Femur (tissue), 1 donor: ENCODE measurements at regions not wholly inside any gene's neighbourhood (a gene's known extent, or its start where the extent isn't known, plus 50 kb on each side); places are given as distances from the start of the nearest gene placed in this dataset.
"Not testable (repeated sequence)": the region's sequence is repeated elsewhere in the genome, so short reads cannot be mapped to it uniquely, and the experiment has no call there.

Source experiments
- DNase-seq: peaks from one replicate; pipeline ENCODE4 v3.0.0-alpha.2; 2017

DNA sequence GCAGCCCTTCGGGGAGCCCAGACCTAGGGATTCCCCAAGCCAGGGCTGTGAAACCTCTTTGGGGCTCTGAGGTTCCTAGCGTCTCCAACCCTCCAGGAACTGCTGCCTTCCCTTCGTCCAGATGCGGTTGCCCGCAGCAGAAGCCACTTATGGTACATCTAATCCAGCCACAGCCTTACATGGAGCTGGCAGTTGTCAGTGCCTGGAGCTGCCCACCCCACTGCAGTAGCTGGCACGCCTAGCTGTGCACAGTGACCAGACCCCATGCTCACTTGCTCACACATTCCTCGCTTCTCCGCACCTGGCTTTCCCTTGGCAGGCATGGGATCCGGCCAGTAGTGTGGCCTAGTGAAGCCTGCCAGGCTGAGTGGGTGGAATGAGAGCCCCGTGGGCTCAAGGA, 547.6 kb downstream of the TBC1D32 start:
- DNase-seq, result no peak

DNA sequence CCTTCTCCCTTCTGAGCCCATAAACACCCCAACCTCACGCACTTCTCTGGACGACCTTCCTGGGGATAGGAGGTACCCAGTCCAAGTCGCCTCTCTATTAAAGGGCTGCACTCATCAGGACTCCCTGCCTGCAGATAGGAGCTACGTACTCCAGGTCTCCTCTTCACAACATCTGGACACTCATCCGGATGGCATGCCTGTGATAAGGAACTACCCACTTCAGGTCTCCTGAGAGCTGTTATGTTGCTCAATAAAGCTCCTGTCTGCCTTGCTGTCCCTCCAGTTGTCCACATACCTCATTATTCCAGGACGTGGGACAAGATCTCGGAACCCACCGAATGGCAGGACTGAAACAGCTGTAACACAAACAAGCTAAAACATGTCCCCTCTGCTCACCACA, 548.0 kb downstream of the TBC1D32 start:
- DNase-seq, result no peak

DNA sequence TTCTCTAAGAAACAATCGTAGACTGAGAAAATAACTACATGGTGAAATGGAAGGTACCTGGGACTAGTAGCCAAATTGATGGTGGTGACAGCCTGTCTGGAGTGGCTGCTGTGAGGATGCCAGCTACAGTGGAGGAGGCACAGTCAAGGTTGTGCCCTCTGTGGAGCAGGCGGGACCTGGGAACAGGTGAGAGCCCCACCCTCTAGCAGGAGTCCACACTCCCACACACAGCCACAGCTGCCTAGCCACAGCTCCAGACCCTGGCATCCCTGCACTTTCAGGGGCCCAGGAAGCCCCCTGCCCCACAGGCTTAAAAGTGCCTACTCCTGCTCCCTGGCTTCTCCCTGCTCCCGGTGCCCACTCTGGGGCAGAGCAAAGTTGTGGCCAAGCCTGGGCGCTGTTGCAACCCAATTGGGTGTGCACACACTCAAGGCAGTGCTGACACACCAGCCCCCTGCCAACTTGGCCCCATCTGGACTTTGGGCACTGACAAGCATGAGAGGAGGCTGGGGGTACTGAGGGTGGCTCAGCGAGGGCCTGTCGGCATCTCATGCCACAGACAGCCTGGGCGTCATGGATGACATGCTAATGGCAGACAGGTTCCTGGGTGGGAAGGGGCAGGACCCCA, 548.7 kb downstream of the TBC1D32 start:
- DNase-seq, result no peak

DNA sequence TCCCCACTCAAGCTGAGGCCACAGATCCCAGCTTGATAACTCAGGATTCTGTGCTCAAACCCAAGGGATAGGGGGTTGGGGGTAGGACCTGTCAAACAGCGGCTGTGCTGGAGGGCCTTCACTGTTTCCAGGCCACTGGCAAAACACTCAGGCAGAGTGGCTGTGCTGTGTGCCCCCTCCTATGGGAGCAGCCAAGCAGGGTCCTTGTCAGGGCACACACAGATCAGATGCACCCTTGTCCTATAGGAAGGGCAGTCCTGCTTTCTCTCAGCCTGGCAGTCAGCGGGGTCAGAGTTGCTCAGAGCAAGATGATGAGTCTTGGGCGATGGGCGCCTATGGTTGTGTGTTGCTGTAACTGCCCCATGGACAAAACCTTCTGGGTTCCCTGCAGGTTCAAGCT, 554.8 kb downstream of the TBC1D32 start:
- no peak for DNase-seq

DNA sequence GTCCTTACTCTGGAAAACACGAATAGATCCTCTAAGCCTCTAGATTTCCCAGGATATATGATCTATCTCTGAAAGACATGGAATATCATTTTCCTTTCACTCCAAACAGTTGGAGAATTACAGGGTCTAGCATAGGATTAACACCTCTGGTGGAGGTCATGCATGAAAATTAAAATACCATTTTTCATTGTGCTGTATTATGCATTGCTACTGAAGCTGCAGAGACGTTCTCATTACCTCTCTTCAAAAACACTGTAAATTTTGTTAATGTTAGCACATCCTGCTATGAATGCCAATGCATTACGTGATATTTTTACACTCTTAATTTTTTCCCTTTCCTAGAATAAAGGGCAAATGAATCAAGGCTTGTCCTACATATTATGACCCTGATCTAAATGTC, 558.6 kb downstream of the TBC1D32 start:
- DNase-seq, result no peak

DNA sequence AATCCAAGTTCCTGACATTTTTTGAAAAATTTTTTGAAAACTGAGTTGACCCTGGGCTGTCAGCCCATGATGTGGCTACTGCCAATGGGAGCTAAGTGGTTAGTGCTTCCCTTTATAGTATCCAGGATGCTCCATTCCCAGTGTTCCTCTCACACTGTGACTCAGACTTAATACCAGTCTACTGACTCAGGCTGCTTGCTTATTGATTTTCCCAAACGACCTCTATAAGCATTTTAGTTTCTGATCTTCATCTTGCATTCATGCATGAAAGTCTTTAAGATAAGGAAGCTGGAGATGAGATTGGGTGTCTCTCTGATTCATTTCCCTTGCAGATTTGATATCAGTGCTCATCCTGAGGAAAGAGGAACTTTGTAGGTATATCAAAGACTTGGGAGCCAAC, 560.0 kb downstream of the TBC1D32 start:
- no peak for DNase-seq

DNA sequence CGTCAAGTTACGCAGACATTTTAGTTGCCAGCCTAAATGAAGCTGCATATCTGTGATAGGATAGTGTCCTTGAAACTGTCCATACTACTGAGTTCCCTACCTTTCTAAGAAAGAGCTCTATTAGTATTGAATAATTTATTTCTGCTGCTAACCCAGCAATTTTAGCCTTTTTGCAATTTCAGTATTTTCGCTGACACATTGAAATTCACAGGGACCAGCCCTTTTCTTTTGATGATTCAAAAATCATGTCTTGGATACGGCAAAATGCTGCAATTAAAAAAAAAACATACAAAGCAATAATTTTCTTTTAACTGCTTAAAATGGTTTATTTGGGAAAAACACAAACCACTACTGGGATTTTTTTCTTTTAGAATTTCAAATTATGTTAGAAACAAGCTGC, 563.3 kb downstream of the TBC1D32 start:
- DNase-seq, result no peak

DNA sequence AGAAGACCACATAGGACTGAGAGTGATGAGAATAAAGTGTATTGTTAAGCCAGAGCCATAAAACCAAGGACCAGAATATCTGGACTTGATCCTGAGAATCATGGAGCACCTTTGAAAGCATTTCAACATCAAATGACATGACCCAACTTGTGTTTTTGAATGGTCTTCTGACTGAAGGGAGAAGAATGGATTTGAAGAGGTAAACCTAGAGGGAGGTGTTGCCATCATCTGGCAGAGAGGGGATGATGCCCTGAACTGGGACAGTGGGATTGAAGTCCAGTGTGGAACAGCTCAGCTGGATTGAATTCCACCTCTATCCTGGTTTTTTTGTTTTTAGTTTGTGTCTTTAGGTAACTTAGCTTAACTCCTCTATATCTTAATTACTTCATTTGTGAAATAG, 570.0 kb downstream of the TBC1D32 start:
- no peak for DNase-seq

DNA sequence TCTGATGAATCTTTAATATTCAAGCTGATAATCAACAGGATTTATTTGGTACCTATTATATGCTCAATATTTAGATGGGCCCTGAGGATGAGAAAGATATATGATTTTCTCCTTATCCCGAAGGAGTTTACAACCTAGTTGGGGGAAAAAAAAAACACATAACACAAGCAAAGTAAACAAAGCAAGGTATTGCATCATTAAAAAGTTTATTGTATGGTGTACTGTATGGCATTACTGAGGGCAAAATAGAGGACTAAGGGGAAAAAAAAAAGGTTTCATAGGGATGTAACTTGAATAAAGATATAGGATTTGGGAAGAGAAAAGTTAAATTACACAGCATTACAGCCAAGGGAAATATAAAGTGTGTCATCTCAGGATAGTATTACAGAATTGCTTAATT, 574.7 kb downstream of the TBC1D32 start:
- DNase-seq, result no peak

DNA sequence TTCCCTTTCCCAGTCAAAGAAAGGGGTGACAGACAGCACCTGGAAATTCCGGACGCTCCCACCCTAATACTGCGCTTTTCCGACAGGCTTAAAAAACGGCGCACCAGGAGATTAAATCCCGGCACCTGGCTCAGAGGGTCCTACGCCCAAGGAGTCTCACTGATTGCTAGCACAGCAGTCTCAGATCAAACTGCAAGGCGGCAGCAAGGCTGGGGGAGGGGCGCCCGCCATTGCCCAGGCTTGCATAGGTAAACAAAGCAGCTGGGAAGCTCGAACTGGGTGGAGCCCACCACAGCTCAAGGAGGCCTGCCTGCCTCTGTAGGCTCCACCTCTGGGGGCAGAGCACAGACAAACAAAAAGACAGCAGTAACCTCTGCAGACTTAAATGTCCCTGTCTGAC, 585.7 kb downstream of the TBC1D32 start:
- not testable (repeated sequence) for DNase-seq

DNA sequence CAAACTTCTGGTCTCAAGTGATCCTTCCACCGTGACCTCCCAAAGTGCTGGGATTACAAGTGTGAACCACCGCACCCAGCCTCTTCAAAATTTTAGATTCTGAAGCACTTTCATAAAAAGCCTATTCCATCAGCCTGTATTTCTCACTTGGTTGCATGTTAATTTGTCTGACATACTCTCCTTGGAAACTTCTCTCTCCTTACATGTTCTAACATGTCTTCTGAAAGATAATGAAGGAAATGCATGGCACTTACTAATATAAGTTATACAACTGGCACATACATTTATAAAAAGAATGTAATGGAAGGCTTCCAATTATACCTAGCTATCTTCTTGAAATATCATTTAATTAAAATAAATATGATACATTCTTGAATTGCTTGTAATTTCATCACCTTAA, 597.5 kb downstream of the TBC1D32 start:
- no peak for DNase-seq

DNA sequence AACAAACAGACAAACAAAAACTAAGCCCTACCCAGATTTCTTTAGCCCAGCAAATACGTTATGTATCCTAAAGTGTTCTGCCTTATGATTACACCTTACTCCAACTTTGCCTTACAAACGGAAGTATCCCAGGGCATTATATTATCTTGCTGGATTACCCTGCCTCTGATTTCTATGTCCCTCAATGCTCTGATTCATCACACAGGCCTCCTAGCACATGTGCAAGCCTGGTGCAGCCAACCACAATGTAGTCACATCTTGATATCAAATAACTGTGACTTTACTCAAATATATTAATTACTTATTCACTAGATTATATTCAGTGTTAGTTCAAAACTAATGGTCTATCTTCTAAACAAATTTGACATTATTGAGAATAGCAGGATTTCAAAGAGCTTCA, 598.6 kb downstream of the TBC1D32 start:
- no peak for DNase-seq

DNA sequence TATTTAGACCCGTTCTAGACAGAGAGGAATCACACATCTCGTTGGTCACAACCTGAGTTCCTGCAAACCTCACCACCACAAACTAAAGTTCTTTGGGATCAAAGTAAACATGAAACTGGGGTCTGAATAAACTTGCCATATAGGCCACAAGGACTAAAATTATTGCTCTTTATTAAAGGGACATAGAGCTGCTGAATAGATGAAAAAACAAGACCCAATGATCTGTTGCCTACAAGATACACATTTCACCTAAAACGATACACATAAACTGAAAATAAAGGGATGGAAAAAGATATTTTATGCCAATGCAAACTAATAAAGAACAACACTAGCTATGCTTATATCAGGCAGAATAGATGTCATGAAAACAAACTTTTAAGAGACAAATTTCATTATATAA, 623.0 kb downstream of the TBC1D32 start:
- no peak for DNase-seq

DNA sequence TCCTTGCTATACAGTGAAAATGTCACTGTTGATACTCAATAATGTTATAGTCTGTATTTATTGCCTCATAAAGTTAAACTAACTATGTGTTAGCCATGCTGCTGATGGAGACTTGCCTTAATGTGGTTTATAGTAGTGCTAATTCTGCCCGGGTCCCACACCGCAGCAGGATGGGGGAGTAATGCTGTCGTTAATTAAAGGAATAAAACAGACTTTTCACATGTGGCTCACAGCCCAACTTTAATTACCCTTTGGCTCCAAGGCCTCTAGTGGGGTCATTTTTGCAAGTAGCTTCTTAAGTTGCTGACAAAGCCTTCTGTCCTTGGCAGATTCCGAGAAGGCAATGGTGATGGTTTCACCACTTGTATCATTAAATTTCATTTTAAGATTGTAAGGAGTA, 634.3 kb downstream of the TBC1D32 start:
- DNase-seq, result no peak

DNA sequence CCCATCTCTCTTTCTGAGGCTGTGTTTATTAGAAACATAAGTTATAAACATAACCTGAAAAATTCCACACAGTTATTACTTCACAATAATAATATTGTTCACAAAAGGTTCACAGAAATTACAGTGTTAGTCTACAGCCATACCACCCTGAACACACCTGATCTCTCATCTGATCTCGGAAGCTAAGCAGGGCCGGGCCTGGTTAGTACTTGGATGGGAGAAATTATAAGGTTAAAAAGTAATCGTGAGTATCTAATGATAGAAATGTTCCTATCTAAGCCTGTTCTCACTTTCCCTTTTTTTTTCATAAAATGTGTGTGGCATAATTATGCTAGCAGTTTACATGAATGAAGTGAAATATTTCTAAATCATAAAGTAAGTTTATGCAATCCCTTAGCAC, 647.8 kb downstream of the TBC1D32 start:
- no peak for DNase-seq

DNA sequence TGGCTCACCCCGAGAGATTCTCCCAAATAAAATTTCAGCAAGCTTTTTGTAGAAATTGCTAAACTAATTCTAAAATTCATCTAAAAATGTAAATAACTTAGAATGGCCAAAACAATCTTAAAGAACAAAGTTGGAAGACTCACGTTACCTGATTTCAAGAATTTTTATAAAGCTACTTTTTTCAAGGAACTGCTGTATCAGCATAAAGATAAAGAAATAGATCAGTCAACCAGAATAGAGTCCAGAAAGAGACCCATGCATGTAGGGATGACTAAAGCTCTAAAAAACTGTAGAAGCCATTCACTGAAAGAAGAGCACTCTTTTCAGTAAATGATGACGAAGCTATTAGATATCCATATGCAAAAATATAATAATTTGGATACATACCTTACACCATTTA, 652.1 kb downstream of the TBC1D32 start:
- DNase-seq, result no peak

DNA sequence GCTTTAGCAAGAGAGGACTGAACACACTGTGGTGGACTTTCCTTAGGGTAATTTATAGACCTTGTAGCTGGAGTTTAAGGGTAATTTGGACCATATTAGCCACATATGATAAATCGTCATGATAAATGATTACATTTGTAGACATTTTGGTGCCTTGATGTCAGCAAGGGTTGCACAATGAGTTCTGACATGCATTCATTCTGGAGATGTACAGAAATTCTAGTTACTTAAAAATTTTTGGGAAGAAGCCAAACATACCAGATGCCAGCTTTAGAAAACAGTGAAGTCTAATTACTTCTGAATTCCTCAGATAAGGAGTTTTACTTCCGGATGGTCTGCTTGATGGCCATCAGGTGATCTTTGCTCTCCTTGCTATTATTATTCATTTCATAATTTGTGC, 653.1 kb downstream of the TBC1D32 start:
- DNase-seq, result no peak

DNA sequence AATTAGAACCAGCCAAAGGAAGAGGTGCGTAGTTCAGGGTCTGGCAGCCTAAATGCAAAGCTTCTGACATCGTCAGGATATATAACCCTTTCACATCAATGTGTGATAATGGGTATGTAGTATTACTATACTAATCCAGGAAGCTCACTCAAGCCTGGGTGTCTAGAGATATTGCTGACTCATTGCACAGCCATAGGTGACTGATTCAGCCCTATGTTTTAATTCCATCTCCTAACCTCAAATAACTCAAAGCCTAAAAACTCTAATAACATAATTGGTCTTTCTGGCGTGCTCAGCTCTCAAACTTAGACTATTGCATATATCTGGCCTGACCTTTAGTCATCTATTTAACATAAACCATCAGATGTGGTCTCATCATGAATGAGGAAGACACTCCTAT, 658.4 kb downstream of the TBC1D32 start:
- no peak for DNase-seq

DNA sequence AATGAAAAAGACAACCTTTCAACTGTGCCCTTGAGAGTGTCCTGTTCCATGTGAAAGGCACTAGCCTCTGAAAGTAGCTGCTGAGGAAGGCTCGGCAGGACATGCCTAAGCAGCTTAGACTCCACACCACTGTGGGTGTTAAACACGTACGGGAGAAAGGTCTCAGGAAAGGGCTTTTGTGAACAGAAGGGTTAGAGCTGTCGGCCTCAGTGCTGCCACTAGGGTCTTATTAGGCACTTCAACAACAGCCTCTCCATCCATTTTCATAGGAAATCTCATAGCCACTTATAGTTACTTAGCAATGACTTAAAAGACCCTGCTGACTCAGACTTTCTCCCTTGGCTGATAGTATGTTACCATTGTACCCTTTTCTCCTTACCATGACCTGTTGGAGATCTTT, 662.8 kb downstream of the TBC1D32 start:
- no peak for DNase-seq

DNA sequence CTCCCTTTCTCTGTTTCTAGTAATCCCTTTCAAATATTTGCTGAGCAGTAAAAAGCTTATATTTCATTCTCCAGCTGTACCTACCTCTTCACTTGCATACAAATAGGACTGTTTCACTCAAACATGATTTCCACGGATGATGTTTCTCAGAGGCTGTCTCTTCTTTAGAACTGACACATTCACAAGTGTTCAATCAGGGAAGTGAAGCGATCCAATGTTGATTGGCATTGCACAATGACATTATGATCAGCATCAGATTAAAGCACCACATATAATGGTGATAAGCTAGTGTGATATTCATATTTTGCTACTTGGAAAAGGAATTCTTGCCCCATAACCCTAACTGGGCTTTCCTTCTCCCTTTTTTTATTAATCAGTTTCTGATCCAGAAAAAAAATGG, 681.8 kb downstream of the TBC1D32 start:
- DNase-seq, result no peak

DNA sequence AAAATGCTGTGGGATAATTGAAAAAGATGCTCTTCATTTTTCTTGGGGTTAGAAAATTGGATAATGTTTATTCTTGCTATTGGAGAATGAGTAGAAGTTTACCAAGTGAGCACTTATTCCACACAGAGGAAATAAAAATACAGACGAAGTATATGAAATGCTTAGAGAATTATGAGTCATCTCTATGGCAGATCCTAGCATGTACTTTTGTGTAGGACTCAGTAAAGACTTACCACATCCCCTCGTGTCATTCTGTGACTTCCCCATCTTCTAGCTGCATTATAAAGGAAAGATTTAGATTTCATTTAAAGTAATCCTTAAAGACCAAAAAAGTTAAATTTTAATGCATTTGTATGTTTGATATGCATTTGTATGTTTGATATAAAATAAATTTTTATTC, 685.6 kb downstream of the TBC1D32 start:
- no peak for DNase-seq

DNA sequence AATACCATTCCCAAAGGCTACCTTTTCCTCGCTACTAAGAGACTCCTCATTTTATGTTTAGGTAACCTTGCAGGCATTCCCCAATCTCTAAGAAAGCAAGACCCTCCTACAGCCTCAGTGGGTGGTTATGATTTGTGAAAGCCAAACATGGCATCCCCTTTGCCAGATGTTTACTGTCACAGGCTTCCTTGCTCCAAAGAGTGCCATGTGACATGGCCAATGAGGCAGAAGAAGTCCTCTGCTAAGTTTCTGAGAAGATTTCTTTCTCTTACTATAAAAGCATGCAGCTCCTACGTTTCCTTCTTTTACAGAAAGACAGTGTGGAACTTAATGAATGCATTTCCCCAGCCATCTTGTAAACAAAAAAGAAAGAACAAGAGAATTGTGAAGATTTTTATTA, 688.2 kb downstream of the TBC1D32 start:
- DNase-seq, result no peak

DNA sequence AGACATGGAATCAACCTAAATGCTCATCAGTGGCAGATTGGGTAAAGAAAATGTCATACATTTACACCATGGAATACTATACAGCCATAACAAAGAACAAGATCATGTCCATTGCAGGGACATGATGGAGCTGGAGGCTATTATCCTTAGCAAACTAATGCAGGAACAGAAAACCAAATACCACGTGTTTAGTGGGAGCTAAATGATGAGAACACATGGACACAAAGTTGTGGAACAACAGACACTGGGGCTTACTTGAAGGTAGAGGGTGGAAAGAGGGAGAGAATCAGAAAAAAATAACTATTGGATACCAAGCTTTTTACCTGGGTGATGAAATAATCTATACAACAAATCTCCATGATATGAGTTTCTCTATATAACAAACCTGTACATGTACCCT, 701.3 kb downstream of the TBC1D32 start:
- no peak for DNase-seq

DNA sequence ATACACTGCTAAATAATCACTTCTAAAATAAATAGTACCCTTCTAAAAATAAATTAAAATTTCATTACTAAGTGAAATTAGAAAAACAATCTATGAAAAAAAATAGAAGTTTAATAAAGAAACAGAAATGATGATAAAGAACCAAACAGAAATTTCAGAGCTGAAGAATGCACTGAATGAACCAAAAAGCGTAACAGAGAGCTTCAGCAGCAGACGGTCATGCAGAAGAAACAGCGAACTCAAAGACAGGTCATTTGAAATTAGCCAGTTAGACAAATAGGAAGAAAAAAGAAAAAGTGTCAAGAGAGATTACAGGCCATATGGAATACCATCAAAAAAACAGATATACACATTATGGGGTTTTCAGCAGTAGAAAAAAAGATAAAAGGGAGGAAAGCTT, 706.7 kb downstream of the TBC1D32 start:
- no peak for DNase-seq

DNA sequence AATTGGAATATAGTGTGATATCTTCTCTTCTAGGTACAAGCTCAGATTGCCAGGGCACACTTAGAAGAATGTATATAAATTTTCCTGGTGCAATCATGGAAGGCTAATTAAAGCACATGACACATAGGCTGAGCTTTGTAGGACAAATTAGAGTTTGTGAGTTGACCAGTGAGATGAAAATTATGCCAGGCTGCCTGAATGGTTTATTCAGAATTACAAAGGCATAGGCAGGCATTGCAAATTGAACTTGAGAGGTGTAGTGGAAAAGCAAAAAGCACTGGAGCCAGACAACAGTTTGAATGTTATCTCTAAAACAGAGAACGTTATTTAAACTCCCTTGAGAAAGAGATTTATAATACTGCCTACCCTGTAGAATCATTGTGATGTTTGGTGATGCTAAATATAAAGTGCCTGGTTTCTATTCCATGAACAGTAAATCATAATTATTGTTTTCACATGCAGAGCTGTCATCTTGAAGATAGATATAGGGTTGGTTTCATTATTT, 712.1 kb downstream of the TBC1D32 start:
- no peak for DNase-seq

DNA sequence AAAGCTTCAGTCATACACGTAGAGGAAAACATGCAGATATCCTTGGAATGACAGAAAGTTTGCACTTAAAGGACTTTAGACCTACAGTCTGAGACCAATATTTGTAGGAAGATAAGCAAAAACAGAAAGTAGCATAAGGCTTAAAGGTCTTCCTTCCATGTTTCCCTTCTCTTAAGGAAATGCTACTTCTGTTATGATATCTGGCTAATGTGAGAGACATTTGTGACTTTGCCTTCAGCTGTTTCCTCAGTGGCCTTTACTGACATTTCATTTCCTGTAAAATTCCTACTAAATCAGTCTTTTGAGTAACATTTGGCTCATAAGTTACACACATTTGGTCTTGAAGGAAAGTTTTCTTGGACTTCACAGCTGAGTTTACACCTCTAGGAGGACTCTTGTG, 713.4 kb downstream of the TBC1D32 start:
- DNase-seq, result no peak
